Fibroblast of skin of left biceps (primary cell): ENCODE measurements at regions not wholly inside any gene's neighbourhood (a gene's known extent, or its start where the extent isn't known, plus 50 kb on each side); places are given as distances from the start of the nearest gene placed in this dataset.

Experiments used
- DNase-seq, 2 experiments: peaks; one replicate each; pipeline ENCODE4 v3.0.0-alpha.2; 2013; ENCODE audit warnings: low read depth in 2 of 2

GRCh38 chr3:98966862-98967546 is 65.5 kb upstream of the DCBLD2 start:
- no peak for DNase-seq

GRCh38 chr3:98966434-98966833 is 64.9 kb upstream of the DCBLD2 start:
- DNase-seq = no peak

- DNase-seq = no peak
These were observed 63.3 kb upstream of the DCBLD2 start for GRCh38 chr3:98964784-98965183.

- no peak for DNase-seq
These were observed 62.1 kb upstream of the DCBLD2 start for GRCh38 chr3:98963546-98963945.

GRCh38 chr3:98962951-98963350 is 61.5 kb upstream of the DCBLD2 start:
- peak in 1 of 2 experiments; percentile 34 for DNase-seq

- DNase-seq = peak; percentile 90
These were observed 60.9 kb upstream of the DCBLD2 start for GRCh38 chr3:98962189-98962930.

- DNase-seq = peak; percentile 87 to 91
These were observed 60.0 kb upstream of the DCBLD2 start for GRCh38 chr3:98961161-98962155.

- no peak for DNase-seq
These were observed 56.2 kb upstream of the DCBLD2 start for GRCh38 chr3:98957681-98958080.

- no peak for DNase-seq
These were observed 54.5 kb upstream of the DCBLD2 start for GRCh38 chr3:98956008-98956407.

GRCh38 chr3:98954791-98955604 is 53.5 kb upstream of the DCBLD2 start:
- peak; percentile 65 to 66 for DNase-seq

- no peak for DNase-seq
These were observed 52.7 kb upstream of the DCBLD2 start for GRCh38 chr3:98954242-98954641.

- no peak for DNase-seq
These were observed 50.9 kb upstream of the DCBLD2 start for GRCh38 chr3:98952404-98952803.
